ENCODE measurements at regions not wholly inside any gene's neighbourhood (a gene's known extent, or its start where the extent isn't known, plus 50 kb on each side); places are given as distances from the start of the nearest gene placed in this dataset.

GRCh38 chr18:52277785-52278184, 62.2 kb upstream of the DCC start:
- TF ChIP-seq CTCF (IDR thresholded peaks at IDR 0.05), result no peak
- TF ChIP-seq POLR2A (IDR thresholded peaks at IDR 0.05), result no peak

Data from body of pancreas (tissue), 4 donors.